ENCODE measurements at regions not wholly inside any gene's neighbourhood (a gene's known extent, or its start where the extent isn't known, plus 50 kb on each side); places are given as distances from the start of the nearest gene placed in this dataset.
"Not testable (repeated sequence)": the region's sequence is repeated elsewhere in the genome, so short reads cannot be mapped to it uniquely, and the experiment has no call there.

- H3K27me3 ChIP-seq (ENCODE audit: control insufficient read depth, low read length); H3K79me2 ChIP-seq (ENCODE audit: control insufficient read depth, low read length); H3F3A ChIP-seq (ENCODE audit: control insufficient read depth, insufficient read depth); H4K20me1 ChIP-seq (ENCODE audit: control insufficient read depth, insufficient read depth, low read depth, low read length); H3K9me3 ChIP-seq (ENCODE audit: control insufficient read depth, insufficient read depth, low read length); H3K27ac ChIP-seq (ENCODE audit: low read depth, low read length); H3K4me3 ChIP-seq (ENCODE audit: low read length); H3K4me1 ChIP-seq (ENCODE audit: control insufficient read depth, low read length); H3K9me2 ChIP-seq (replicated peaks; ENCODE audit: control insufficient read depth, low read length); H3K36me3 ChIP-seq (ENCODE audit: control insufficient read depth, low read length); H3K4me2 ChIP-seq (ENCODE audit: low read length): not testable (repeated sequence)
Observed at GRCh38 chr10:38350645-38351044, 256.5 kb downstream of the ZNF37A start.

- not testable (repeated sequence) for H3K4me3 ChIP-seq (ENCODE audit: low read length); H4K20me1 ChIP-seq (ENCODE audit: control insufficient read depth, insufficient read depth, low read depth, low read length); H3K36me3 ChIP-seq (ENCODE audit: control insufficient read depth, low read length); H3K27me3 ChIP-seq (ENCODE audit: control insufficient read depth, low read length); H3K9me3 ChIP-seq (ENCODE audit: control insufficient read depth, insufficient read depth, low read length); H3K4me2 ChIP-seq (ENCODE audit: low read length); H3F3A ChIP-seq (ENCODE audit: control insufficient read depth, insufficient read depth); H3K27ac ChIP-seq (ENCODE audit: low read depth, low read length); H3K9me2 ChIP-seq (replicated peaks; ENCODE audit: control insufficient read depth, low read length); H3K4me1 ChIP-seq (ENCODE audit: control insufficient read depth, low read length)
- peaks cover 24% of the 10 kb centered on the region for H3K79me2 ChIP-seq (ENCODE audit: control insufficient read depth, low read length)
Observed at GRCh38 chr10:38354410-38354809, 260.3 kb downstream of the ZNF37A start.

GRCh38 chr10:38355911-38356526 is 261.9 kb downstream of the ZNF37A start:
- not testable (repeated sequence) for H4K20me1 ChIP-seq (ENCODE audit: control insufficient read depth, insufficient read depth, low read depth, low read length); H3K27me3 ChIP-seq (ENCODE audit: control insufficient read depth, low read length); H3K4me1 ChIP-seq (ENCODE audit: control insufficient read depth, low read length); H3K9me3 ChIP-seq (ENCODE audit: control insufficient read depth, insufficient read depth, low read length); H3F3A ChIP-seq (ENCODE audit: control insufficient read depth, insufficient read depth); H3K9me2 ChIP-seq (replicated peaks; ENCODE audit: control insufficient read depth, low read length)
- H3K27ac ChIP-seq (ENCODE audit: low read depth, low read length) = peak overlapping the region; percentile 61
- peak overlapping the region; percentile 56 for H3K4me2 ChIP-seq (ENCODE audit: low read length)
- H3K4me3 ChIP-seq (ENCODE audit: low read length) = peak overlapping the region; percentile 61
- H3K79me2 ChIP-seq (ENCODE audit: control insufficient read depth, low read length) = peaks cover 26% of the 10 kb centered on the region
- peaks cover 13% of the 10 kb centered on the region for H3K36me3 ChIP-seq (ENCODE audit: control insufficient read depth, low read length)

DNA sequence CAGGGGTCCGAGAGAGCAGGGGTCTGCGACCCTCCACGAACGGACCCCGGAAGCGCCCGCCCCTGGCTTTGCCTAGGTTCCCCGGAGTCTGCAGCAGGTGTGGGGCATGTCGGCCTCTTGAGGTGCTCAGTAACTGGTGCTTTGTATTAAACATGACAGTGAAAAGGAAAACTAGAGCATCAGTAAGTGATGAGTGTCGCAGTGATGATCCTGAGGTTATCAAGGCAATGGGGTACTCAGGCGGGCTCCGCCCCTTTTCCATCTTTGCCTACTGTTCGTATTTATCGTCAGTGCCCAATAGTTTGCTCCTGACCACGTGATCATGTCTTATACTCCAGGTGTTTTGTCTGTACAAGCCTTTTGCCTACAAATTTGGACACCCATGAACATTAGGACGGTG is 262.4 kb downstream of the ZNF37A start:
- Histone ChIP-seq H3K4me3 (ENCODE audit: low read length) (peak overlapping the region; percentile 61), H3K79me2 (ENCODE audit: control insufficient read depth, low read length) (peaks cover 26% of the 10 kb centered on the region), H3K4me2 (ENCODE audit: low read length) (peak overlapping the region; percentile 47), H3K36me3 (ENCODE audit: control insufficient read depth, low read length) (peaks cover 13% of the 10 kb centered on the region), H3K27ac (ENCODE audit: low read depth, low read length) (peak overlapping the region; percentile 42; the same call in 1 of the 2 replicates)
- not testable (repeated sequence) for H3K4me1 ChIP-seq (ENCODE audit: control insufficient read depth, low read length); H3F3A ChIP-seq (ENCODE audit: control insufficient read depth, insufficient read depth); H3K9me3 ChIP-seq (ENCODE audit: control insufficient read depth, insufficient read depth, low read length); H4K20me1 ChIP-seq (ENCODE audit: control insufficient read depth, insufficient read depth, low read depth, low read length); H3K9me2 ChIP-seq (replicated peaks; ENCODE audit: control insufficient read depth, low read length); H3K27me3 ChIP-seq (ENCODE audit: control insufficient read depth, low read length)

GRCh38 chr10:38362514-38362913 is 268.4 kb downstream of the ZNF37A start:
- not testable (repeated sequence) for H3K4me2 ChIP-seq (ENCODE audit: low read length); H4K20me1 ChIP-seq (ENCODE audit: control insufficient read depth, insufficient read depth, low read depth, low read length); H3K4me3 ChIP-seq (ENCODE audit: low read length); H3K27me3 ChIP-seq (ENCODE audit: control insufficient read depth, low read length); H3K9me2 ChIP-seq (replicated peaks; ENCODE audit: control insufficient read depth, low read length); H3F3A ChIP-seq (ENCODE audit: control insufficient read depth, insufficient read depth); H3K27ac ChIP-seq (ENCODE audit: low read depth, low read length); H3K4me1 ChIP-seq (ENCODE audit: control insufficient read depth, low read length); H3K9me3 ChIP-seq (ENCODE audit: control insufficient read depth, insufficient read depth, low read length)
- Histone ChIP-seq H3K36me3 (ENCODE audit: control insufficient read depth, low read length) (peaks cover 29% of the 10 kb centered on the region), H3K79me2 (ENCODE audit: control insufficient read depth, low read length) (peaks cover 23% of the 10 kb centered on the region)

DNA sequence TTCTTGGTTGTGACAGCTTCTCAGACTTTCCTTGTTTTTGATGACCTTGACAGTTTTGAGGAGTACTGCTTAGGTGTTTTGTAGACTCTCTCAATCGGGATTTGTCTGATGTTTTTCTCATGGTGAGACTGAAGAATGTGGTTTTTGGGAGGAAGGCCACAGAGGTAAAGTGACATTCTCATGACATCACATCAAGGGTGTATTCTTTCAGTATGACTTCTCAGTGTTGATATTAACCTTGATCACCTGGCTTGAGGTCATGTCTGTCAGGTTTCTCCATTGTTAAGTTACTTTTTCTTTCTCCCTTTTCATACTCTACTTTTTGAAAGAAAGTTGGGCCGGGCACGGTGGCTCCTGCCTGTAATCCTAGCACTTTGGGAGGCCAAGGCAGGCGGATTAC is 269.9 kb downstream of the ZNF37A start:
- not testable (repeated sequence) for H3K4me3 ChIP-seq (ENCODE audit: low read length); H3F3A ChIP-seq (ENCODE audit: control insufficient read depth, insufficient read depth); H3K27ac ChIP-seq (ENCODE audit: low read depth, low read length); H3K9me3 ChIP-seq (ENCODE audit: control insufficient read depth, insufficient read depth, low read length); H3K4me2 ChIP-seq (ENCODE audit: low read length); H3K79me2 ChIP-seq (ENCODE audit: control insufficient read depth, low read length); H3K27me3 ChIP-seq (ENCODE audit: control insufficient read depth, low read length); H3K4me1 ChIP-seq (ENCODE audit: control insufficient read depth, low read length); H3K9me2 ChIP-seq (replicated peaks; ENCODE audit: control insufficient read depth, low read length); H4K20me1 ChIP-seq (ENCODE audit: control insufficient read depth, insufficient read depth, low read depth, low read length)
- peaks cover 25% of the 10 kb centered on the region for H3K36me3 ChIP-seq (ENCODE audit: control insufficient read depth, low read length)

- not testable (repeated sequence) for H3K4me3 ChIP-seq (ENCODE audit: low read length); H3K9me3 ChIP-seq (ENCODE audit: control insufficient read depth, insufficient read depth, low read length); H3K4me1 ChIP-seq (ENCODE audit: control insufficient read depth, low read length); H4K20me1 ChIP-seq (ENCODE audit: control insufficient read depth, insufficient read depth, low read depth, low read length); H3K4me2 ChIP-seq (ENCODE audit: low read length); H3K27ac ChIP-seq (ENCODE audit: low read depth, low read length); H3F3A ChIP-seq (ENCODE audit: control insufficient read depth, insufficient read depth); H3K27me3 ChIP-seq (ENCODE audit: control insufficient read depth, low read length); H3K9me2 ChIP-seq (replicated peaks; ENCODE audit: control insufficient read depth, low read length); H3K79me2 ChIP-seq (ENCODE audit: control insufficient read depth, low read length)
- H3K36me3 ChIP-seq (ENCODE audit: control insufficient read depth, low read length) = peaks cover 19% of the 10 kb centered on the region
Observed at GRCh38 chr10:38365917-38366316, 271.8 kb downstream of the ZNF37A start.

GRCh38 chr10:38383800-38384199 is 289.7 kb downstream of the ZNF37A start:
- not testable (repeated sequence) for H3K4me3 ChIP-seq (ENCODE audit: low read length); H3K4me2 ChIP-seq (ENCODE audit: low read length)

More at GRCh38 chr10:38383800-38384199, 289.7 kb downstream of the ZNF37A start:
- not testable (repeated sequence) for H4K20me1 ChIP-seq (ENCODE audit: control insufficient read depth, insufficient read depth, low read depth, low read length); H3K9me3 ChIP-seq (ENCODE audit: control insufficient read depth, insufficient read depth, low read length); H3K79me2 ChIP-seq (ENCODE audit: control insufficient read depth, low read length); H3K36me3 ChIP-seq (ENCODE audit: control insufficient read depth, low read length); H3K27ac ChIP-seq (ENCODE audit: low read depth, low read length); H3K4me1 ChIP-seq (ENCODE audit: control insufficient read depth, low read length); H3F3A ChIP-seq (ENCODE audit: control insufficient read depth, insufficient read depth); H3K27me3 ChIP-seq (ENCODE audit: control insufficient read depth, low read length); H3K9me2 ChIP-seq (replicated peaks; ENCODE audit: control insufficient read depth, low read length)
